HG03159 (cell line): ENCODE measurements at regions not wholly inside any gene's neighbourhood (a gene's known extent, or its start where the extent isn't known, plus 50 kb on each side); places are given as distances from the start of the nearest gene placed in this dataset.

Experiments used
- ATAC-seq: cut with Tn5 transposase; IDR thresholded peaks from one replicate; pipeline ENCODE4 v1.9.1; 2021; ENCODE audit warnings: mild to moderate bottlenecking, moderate library complexity; ENCODE audit not compliant: unreplicated experiment

DNA sequence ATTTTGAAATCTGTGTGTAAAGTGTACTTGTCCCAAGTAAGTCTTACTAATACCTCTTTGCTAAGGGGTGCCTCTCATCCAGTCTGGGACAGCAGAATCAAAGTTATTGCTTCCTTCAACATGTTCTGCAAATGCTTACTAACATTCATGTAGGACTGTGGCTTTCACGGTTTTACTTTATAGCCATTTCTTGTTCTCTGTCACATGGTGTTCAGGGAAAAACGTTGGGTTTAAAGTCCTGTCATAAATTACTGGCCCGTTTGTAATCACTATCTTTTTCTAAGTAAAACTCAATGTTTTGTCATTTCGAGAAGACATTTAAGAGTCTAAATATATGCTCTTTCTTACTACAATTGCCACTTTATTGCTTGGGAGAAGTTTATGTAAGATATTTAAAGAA is 321.1 kb downstream of the STIM2 start:
- ATAC-seq = no peak

DNA sequence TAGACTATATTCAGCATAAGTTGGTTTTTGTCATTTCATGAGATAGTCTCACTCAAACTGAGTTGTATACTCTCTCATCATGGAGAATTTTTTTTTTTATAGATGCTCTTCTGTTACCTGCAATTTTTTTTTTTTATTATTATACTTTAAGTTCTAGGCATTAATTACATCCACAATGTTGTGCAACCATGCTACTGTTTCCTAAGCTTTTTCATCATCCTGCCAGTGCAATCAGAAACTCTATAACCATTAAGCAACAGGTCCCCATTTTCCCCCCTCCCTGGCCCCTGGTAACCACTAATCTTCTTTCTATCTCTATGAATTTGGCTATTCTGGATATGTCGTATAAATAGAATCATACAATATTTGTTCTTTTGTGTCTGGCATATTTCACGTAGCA is 321.6 kb downstream of the STIM2 start:
- no peak for ATAC-seq

DNA sequence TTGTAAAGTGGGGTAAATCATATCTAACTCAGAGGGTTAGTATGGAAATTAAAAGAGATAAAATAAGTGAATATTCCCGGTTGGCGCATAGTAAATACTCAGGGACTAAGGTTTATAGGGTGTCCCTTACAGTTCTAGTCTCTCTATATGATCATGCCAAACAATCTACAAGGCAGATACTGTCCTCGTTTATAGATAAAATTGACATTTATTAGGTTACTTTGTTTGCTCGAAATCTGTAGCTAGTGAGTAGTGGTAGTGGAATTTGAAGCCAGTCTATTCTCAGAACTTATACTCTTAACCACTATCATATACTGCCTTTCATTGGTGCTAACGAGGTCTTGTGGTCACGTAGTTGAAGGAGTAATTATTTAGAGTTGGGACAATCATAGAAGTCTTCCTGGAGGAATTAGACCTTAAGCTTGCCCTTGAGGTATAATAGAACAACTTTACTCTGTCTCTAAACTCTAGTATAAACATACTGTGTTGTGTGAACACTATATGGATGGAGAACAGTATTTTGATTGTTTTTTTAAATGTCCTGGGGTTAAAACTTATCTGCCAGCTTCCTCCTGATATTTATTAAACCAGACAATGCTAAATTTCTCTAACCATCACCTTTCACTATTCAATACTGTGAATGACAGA is 324.0 kb downstream of the STIM2 start:
- ATAC-seq = no peak

DNA sequence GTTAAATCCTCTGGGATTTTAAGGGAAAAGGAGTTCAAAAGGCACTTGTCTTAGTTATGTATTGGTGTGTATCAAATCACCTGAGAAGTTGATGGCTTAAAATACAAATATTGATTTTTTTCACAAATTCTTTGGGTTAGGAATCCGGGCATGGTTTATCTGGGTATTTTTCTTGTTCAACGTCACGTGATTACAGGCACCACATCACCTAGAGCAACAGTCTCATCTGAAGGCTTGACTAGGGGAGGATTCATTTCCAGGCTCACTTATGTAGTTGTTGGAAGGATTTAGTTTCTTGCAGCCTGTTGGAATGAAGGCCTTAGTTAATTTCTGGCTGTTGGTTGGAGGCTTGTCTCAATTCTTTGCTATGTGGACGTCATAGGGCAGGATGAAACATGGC is 326.1 kb downstream of the STIM2 start:
- ATAC-seq = no peak

DNA sequence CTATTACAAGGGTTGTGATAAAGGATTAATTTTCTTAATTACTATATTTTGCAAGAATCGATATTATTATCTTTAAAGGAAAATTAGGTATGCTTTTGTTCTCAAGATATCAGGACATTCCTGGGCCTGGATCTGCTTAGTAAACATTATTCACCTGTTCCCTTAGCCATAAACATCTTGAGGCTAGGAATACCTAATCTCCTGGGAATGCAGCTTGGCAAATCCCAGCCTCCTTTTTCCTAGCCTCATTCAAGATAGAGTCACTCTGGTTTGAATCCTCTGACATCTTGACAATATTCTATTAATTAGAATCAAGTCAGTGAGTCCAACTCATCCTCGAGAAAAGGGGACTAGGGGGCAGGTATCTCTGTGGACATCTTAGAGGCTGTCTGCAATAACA is 327.1 kb downstream of the STIM2 start:
- no peak for ATAC-seq

DNA sequence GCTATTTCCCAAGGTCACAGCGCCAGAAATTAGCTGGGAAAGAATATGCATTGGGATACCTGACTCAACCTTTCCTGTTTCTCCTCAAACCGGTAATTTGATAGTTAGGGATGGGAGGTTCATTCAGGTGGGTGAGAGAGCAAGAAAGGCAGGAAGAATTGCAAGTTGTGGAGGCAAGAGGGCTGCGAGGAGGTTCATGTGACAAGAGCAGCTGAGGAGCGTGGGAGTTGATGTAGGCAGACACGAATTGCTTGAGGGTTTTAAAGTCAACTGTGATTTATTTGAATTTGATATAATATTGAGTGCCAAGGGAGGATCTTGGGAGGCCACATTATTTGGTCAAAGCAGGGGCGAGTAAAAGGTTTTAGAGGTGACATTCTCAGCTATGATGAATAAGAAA is 329.0 kb downstream of the STIM2 start:
- no peak for ATAC-seq

DNA sequence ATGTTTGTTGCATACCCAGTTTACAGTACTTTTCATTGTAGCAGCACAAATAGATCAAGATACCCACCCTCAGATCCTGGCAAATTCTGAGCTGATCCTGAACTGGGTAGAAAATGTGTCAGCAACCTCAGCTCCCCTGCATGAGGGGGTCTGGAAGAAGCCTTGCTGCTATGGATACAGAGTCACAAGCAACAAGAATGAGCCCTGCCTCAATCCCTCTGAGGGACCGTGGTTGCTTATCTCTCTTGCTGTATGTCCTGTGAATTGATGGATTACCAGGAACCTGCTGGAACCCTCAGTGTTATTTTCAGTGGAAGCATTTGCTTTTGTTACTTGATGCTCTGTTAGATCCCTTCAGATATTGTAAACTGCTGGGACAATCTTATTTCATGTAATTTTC is 331.0 kb downstream of the STIM2 start:
- ATAC-seq = no peak

DNA sequence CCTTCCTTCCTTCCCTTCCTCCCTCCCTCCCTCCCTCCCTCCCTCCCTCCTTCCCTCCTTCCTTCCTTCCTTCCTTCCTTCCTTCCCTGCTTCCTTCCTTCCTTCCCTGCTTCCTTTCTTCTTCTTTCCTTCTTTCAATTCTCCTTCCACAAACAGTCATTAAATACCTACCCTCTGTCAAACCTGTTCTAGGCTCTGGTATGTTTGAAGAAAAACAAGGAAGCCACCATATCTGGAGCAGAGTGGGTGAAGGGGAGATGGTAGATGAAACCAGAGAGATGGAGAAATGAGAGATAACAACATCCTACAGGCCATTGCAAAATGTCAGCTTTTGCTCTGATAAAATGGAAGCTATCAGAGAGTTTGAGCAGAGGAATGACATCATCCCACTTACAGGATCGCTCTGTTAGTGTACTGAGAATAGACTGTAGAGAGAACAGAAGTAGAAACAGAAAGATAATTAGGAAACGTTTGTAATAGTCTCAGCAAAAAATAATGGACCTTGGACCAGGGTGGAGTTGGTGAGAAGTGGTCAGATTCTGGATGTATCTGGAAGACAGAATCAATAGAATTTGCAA is 334.0 kb downstream of the STIM2 start:
- no peak for ATAC-seq

DNA sequence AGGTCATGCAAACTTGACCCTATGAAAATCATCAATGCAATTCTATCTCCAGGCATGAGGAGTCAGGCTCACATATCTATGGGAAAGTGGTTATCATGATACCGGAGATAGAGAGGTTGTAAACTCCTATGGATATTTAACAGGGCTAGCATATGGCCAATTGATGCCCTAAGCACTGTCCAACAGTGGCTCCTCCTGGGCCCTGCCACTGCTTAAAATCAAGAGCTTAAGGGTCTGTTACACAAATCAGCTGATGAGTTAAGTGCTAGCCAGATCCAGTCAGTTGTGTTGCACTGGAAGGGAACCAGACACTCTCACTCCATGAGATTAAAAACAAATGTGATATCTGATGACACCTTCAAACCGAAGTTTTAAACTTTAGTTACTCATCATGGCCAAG is 337.6 kb downstream of the STIM2 start:
- ATAC-seq = no peak

DNA sequence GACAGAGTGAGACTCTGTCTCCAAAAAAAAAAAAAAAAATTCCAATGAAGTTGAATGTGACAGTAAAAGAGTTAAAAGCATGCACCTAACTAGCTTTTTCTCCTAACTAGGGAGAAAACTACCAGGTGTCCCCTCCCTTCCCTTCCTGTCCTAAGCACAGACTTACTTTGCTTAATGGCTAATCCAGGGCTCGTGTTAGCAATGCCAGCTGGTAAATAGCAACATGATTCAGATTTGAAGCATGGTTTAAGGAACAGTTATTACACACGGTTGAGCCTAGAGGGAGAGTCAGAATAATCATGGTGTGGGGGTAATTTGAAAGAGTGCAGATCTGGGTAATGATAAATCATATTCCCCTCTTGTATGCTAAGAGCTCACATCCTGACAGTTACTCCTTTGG is 338.3 kb downstream of the STIM2 start:
- ATAC-seq = no peak

DNA sequence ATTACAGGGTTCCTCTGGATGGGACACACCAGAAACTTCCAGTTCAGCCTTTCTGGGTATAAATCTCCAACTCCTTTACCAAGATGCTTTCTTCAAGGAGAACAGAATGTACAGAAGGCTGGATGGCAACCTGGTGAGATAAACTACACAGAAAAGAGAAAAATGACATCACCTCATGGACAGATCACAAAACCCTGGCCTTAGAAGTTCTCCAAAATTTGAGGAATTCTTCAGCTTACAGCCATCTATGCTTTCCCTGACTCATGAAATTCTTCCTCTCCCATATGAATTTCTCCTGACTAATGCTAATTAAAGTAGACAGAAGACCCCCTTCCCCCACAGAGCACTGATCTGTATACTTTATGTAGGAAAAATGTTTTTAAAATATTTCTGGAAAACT is 345.4 kb downstream of the STIM2 start:
- no peak for ATAC-seq

DNA sequence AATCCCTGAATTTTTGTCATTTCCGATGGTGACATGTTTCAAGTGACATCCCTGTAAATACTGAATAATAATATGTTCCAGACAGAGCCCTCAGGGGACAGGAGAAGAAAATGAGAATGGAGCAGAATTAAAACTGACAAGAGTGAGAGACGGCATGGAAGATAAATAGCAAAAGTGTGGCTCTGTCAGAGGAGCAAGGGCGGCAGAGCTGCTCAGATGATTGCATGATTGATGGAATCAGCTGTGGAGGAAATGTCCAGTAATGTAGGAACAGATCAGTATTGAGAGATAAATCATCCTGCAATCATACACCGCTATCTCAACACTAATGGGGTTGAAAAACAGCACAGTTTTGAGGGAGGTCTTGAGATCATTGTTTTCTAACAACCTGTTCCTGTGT is 350.3 kb downstream of the STIM2 start:
- no peak for ATAC-seq

DNA sequence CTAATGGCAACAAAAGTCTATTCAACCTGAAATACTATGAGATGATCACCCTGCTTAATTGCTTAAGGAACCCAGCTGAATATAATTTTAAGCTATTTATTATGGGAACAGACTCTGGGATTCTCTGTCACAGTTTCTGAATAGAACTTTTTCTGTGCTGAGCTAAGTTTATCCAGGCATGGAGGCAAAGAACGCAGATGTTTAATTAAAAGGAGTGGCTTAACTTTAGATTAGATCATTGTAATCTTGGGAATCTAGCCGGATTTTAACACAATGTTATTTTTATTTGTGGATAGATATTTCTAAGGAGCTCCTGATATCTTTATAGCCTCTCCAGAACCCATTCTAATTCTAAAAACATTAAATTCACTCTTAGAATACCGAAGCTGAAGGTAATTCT is 353.4 kb downstream of the STIM2 start:
- ATAC-seq = no peak

DNA sequence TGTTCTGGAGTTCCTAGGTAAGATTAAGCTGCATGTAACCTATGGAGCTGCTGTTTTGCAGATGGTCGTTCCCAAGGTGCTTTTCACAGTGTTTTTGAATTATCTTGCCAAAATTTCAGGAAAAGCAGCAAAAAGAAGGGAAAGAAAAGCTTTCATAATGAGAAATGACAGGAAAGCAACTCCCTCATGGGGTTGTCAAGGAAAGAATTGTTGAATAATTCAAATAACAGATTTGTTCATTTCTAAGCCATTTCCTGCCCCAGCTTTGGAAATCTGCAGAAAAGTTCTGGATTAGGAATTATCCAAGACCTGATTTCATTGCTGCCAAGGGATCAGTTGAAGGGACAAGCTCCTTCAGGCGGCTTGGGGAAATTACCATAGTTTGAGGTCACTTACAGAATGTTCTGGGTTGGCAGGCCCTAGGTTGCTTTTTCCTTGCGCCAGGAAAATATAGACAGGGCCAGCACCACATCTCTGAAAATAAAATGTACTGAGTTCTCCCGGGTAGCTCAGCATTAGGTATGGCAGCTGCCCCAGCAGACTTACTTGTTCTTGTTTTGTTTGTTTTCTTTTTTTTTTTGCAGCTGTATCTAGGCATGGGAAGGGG is 354.7 kb downstream of the STIM2 start:
- ATAC-seq = no peak

DNA sequence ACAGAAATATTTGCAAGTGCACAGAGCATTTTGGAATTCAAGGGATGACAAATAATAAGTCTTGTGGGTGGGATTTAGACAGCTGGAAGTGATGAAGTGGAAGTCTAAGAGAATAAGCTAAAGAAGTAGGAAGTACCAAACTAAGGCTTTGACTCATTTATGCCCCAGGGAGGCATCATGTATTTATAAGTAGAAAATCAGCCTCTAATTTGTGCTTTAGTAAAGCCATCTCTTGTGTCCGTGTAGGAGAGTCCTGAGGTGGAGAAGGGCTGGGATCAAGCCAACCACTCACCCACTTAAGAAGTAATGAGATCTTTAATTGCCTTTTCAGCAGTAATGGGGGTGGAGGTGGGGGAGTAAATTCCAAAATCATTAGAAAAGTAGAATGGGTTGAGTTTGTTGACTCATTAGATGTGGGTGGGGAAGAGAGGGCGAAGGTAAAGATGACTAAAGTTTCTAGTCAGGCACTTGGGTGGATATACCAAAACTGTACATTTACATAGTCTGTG is 356.7 kb downstream of the STIM2 start:
- ATAC-seq = no peak

DNA sequence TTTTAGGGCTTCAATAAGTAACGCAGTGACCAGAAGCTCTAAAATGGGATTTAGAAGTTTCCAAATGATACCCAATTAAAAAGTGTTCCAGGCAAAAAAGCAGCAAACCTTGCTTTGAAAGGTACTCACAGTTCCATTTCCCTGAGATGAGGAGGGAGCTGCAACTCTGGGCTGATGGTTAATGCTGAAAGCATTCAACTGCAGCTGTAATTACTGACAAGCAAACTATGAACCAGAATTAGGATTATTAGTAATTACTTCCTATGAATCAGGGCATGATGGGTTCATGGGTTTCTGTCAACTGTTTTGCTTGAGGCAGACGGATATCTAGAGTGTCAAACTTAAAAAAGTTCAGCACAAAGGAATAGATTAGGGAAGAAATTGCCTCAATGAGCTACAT is 357.4 kb downstream of the STIM2 start:
- no peak for ATAC-seq

DNA sequence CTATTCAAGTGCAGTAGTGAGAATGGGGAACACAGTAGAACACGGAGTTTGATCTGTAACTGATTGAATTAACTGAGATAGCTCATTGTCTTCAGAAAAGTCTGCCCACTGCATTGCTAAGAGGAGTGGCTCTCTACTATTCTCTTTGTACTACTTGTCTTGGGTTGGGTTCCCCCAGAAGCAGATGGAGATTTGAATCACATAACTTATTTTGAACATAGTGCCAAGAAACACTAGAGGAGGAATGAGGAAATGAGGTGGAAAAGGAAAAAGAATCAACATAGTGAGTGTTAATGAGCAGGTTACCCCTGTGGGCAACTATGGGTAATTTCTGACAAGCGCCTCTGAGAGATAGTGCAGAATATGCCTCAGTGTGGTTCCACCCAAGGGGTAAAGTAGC is 362.7 kb downstream of the STIM2 start:
- no peak for ATAC-seq

DNA sequence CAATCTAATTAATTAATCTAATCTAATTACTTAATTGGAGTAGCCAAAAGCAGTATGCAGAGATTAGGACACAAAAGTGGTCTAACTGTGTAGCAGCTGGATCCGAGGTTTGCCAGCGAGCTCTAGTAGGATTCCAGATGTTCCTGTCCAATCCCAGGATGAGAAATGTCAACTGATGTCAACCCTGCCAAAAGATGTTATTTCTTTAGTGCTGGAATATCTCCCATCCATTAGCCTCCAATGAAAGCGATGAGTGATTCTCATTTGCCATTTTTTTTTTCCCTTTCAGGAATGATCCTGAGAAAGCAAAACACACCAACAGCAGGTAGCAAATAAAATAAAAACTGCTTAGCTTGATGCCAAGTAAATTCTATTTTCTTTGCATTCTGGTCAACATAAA is 372.9 kb downstream of the STIM2 start:
- no peak for ATAC-seq

DNA sequence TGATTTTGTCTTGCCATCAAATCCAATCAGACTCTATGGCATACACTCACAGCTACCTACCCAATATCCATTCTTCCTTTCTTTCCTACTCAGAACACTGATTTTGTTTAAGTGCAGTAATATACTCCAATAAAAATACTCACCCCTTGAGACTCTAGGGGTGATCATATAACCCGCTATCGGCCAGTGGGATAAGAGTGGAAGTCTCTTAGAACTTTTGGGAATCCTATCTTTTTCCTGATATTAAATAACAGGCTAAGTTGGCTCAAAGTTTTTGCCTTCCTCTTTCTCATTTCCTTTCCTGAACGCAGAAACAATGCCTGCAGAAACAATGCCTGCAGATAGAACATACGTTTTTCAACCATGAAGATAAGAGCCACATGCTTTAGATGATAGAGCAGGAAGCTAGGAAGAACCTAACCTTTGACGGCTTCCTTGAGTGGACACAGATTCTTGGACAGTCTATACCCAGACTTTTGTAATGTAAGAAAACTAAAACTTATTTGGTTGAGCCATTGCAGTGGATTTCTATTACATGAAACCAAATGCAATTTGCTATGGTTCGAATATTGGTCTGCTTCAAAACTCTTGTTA is 373.8 kb downstream of the STIM2 start:
- ATAC-seq = no peak

DNA sequence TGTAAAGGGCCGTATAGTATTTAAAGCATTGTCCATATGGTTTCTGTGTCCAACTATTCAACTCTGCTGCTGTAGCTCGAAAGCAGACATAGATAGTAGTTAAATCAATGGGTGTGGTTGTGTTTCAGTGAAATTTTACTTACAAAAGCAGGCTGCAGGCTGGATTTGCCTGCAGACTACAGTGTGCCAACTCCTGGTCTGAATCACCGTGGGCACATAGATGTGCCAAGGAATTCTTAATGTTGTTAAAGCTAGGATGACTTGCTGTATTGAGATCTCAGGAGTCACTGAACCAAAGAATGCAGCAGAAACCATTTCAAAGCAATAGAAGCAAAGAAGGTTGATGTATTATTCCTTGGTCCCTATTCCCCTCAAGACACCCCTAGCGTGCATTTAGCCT is 379.0 kb downstream of the STIM2 start:
- no peak for ATAC-seq

DNA sequence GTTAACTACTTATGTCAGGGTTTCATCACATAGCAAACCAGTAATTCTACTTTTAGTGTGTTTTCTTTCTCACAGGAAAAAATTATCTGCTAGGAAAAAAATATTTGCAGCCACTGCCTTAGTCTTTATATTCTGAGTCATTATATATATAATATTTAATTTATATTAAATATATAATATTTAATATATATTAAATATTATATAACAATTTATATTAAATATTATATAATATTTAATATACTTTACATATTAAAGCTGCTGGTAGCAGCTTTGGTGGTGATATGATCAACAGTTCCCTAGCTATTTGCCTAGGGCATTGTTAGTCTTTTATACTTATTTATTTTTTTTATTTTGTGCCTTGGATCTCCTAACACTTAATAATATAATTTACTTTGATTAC is 381.6 kb downstream of the STIM2 start:
- ATAC-seq = no peak

DNA sequence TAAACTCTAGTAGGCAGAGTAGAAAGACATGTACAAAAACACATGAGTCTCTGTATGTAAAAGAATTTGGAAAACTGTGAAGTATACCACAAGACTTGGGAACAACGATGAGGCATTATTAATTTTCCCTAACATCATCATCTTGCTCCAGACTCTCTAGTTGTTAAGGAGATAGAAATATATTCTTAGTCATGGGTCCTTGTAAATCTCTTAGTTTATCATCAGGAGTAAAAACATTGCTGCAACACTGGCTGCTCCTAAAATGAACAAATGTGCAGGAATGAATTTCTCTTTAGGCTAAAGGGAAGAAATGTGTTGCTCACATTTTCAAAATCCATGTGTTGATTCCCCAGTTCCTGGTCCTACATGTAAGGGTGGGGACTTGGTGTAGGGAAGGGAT is 384.6 kb downstream of the STIM2 start:
- ATAC-seq = no peak
